HL-60 (cell line): ENCODE measurements at regions not wholly inside any gene's neighbourhood (a gene's known extent, or its start where the extent isn't known, plus 50 kb on each side); places are given as distances from the start of the nearest gene placed in this dataset.

Experiments
- DNase-seq, 2 experiments: peaks; one replicate each; pipeline ENCODE4 v3.0.0-alpha.2; 2010 to 2020; ENCODE audit warnings: low read depth in 1 of 2, low spot score in 1 of 2
- H3K27ac ChIP-seq: fragments of 250-450 bp; sonication (Bioruptor Pico); replicated peaks from 2 replicates; pipeline ENCODE4 v1.5.1; 2020; ENCODE audit warnings: mild to moderate bottlenecking, moderate library complexity
- H3K27me3 ChIP-seq: fragments of 250-450 bp; sonication (Bioruptor Pico); 2 replicates; pipeline ENCODE4 v1.5.1; 2021; ENCODE audit warnings: mild to moderate bottlenecking, moderate library complexity; ENCODE audit not compliant: insufficient read depth, poor library complexity, severe bottlenecking
- H3K4me3 ChIP-seq: replicated peaks from 2 replicates; pipeline ENCODE4 v1.5.1; 2011; ENCODE audit warnings: mild to moderate bottlenecking, control low read depth, low read length; ENCODE audit not compliant: insufficient read depth
- GABPA ChIP-seq: IDR thresholded peaks from 2 replicates; pipeline ENCODE4 v1.6.1; 2012; ENCODE audit warnings: low read depth
- POLR2AphosphoS5 ChIP-seq: IDR thresholded peaks from 2 replicates; pipeline ENCODE4 v1.6.1; 2012; ENCODE audit warnings: low read depth
- SPI1 ChIP-seq: IDR thresholded peaks from 2 replicates; pipeline ENCODE4 v1.6.1; 2012; ENCODE audit warnings: low read depth, mild to moderate bottlenecking, borderline replicate concordance
- TF ChIP-seq, protein P1 (sequence below): IDR thresholded peaks from 2 replicates; pipeline ENCODE4 v1.6.1; 2012; ENCODE audit warnings: low read depth; ENCODE audit not compliant: insufficient replicate concordance
- TF ChIP-seq, protein P2 (sequence below): IDR thresholded peaks from one replicate; pipeline ENCODE4 v1.5.1; 2011; ENCODE audit warnings: low read length, control low read depth, inconsistent platforms; ENCODE audit not compliant: insufficient read depth

DNA sequence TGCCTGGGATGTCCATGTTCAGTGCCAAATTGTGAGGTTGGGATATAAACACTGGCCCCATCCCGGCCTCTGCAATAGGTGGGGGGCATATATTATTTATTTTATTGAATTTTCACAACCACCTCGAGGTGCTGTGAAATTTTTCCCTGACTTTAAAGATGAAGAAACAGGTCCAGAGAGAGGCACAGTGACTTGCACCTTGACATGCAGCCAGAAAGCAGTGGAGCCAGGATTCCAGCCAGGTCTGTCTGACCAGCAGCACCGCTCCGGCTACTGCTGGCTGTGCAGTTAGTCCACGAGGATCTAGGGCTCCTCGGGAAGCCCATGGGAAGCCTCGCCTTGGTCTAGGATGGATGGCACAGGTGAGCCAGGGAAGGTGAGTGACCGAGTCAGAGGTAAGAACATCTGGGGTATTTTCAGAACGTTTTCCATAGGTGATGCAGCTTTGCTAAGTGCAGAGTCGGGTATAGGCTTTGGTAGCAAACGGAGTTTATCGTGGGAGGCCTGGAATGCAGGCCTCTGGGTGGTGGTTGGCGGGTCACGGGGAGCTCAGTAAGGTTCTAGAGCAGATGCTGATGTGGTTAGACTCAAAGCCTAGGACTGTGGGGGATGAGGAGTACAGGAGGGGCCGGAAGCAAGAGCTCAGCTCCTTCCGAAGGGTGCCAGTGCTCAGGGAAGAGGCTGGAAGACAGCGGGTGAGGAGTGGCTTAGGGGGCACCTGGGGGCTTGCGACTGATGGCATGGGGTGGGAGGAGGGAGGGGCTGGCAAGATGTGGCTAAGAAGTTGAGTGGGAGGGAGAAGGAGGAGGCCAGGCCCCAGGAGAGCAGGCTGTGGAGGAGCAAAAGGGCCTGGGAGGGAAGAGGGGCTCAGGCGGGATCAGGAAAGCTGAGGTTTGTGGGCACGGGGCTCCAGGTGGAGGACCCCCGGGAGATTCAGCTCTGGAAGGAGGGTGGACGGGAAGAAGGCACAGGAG is 107.7 kb upstream of the LRPAP1 start:
- no peak overlapping the region for H3K27ac ChIP-seq
- H3K4me3 ChIP-seq: no peak overlapping the region
- no peak for TF ChIP-seq POLR2AphosphoS5
- no peak for TF ChIP-seq GABPA
- TF ChIP-seq, protein P1, sequence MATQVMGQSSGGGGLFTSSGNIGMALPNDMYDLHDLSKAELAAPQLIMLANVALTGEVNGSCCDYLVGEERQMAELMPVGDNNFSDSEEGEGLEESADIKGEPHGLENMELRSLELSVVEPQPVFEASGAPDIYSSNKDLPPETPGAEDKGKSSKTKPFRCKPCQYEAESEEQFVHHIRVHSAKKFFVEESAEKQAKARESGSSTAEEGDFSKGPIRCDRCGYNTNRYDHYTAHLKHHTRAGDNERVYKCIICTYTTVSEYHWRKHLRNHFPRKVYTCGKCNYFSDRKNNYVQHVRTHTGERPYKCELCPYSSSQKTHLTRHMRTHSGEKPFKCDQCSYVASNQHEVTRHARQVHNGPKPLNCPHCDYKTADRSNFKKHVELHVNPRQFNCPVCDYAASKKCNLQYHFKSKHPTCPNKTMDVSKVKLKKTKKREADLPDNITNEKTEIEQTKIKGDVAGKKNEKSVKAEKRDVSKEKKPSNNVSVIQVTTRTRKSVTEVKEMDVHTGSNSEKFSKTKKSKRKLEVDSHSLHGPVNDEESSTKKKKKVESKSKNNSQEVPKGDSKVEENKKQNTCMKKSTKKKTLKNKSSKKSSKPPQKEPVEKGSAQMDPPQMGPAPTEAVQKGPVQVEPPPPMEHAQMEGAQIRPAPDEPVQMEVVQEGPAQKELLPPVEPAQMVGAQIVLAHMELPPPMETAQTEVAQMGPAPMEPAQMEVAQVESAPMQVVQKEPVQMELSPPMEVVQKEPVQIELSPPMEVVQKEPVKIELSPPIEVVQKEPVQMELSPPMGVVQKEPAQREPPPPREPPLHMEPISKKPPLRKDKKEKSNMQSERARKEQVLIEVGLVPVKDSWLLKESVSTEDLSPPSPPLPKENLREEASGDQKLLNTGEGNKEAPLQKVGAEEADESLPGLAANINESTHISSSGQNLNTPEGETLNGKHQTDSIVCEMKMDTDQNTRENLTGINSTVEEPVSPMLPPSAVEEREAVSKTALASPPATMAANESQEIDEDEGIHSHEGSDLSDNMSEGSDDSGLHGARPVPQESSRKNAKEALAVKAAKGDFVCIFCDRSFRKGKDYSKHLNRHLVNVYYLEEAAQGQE: no peak
- TF ChIP-seq SPI1: no peak
- TF ChIP-seq, protein P2, sequence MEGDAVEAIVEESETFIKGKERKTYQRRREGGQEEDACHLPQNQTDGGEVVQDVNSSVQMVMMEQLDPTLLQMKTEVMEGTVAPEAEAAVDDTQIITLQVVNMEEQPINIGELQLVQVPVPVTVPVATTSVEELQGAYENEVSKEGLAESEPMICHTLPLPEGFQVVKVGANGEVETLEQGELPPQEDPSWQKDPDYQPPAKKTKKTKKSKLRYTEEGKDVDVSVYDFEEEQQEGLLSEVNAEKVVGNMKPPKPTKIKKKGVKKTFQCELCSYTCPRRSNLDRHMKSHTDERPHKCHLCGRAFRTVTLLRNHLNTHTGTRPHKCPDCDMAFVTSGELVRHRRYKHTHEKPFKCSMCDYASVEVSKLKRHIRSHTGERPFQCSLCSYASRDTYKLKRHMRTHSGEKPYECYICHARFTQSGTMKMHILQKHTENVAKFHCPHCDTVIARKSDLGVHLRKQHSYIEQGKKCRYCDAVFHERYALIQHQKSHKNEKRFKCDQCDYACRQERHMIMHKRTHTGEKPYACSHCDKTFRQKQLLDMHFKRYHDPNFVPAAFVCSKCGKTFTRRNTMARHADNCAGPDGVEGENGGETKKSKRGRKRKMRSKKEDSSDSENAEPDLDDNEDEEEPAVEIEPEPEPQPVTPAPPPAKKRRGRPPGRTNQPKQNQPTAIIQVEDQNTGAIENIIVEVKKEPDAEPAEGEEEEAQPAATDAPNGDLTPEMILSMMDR: no peak
- no peak for DNase-seq
- H3K27me3 ChIP-seq: peaks cover 13% of the 10 kb centered on the region

DNA sequence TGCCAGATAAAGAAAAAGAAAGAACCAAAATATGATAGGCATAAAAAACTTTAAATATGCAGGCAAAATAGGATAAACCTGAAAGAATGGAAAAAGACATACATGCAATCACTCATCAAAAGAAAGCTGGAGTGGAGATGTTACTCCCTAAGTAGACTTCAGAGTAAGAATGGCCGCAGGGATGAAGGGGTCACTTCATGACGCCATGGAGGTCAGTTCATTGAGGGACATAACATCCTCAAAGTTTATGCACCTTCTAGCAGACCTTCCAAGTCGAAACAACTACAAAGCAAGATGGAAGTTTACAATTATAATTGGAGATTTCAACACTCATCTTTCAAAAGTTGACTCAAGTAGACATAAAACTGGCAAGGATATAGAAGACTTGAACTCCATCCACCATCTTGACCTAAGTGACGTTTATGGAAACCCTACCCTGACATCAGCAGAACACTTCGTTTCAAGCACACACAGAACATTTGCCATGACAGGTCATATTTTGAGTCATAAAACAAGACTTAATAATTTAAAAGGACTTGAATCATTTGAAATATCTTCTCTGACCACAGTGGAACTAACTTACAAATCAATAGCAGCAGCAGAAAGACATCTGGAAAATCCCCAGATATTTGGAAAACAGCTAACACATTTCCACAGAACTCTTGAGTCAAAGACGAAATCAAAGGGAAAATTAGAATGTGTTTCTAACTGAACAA is 106.0 kb upstream of the LRPAP1 start:
- TF ChIP-seq GABPA (no peak), SPI1 (no peak), POLR2AphosphoS5 (no peak)
- TF ChIP-seq, protein P2: no peak
- TF ChIP-seq, protein P1: no peak
- H3K27ac ChIP-seq: no peak overlapping the region
- no peak for DNase-seq
- no peak overlapping the region for H3K4me3 ChIP-seq
- H3K27me3 ChIP-seq: peaks cover 13% of the 10 kb centered on the region

DNA sequence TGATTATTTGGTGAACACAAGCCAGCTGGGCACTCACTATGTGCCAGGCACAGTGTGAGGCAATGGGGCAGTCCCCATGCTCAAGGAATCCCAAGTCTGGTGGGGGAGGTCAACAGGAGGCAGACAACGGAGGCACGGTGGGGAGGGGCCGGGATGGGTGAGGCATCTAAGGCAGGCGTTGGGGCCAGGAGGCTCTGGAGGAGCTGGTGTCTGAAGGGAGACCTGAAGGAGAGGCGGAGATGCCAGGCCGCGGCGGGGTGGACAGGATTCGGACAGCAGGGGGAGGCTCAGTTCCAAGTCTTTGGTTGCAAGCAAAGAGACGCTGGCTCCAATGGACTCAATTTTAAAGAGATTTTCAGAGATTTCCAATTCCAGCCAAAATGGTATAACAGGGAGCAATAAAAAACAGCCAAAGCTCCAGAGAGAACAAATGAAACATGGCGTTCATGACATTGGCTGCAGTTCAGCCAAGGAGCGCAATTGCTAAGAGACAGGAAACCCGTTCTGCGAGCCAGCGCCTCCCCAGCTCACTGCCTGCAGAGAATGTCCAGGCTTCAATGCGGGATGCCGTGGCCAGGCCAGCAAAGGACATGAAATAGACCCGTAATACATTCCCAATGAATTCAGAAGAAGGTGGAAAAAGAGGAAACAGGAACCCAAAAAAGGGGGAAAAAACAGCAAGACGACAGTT is 105.2 kb upstream of the LRPAP1 start:
- no peak overlapping the region for H3K27ac ChIP-seq
- H3K4me3 ChIP-seq: no peak overlapping the region
- no peak for DNase-seq
- peaks cover 13% of the 10 kb centered on the region for H3K27me3 ChIP-seq
- TF ChIP-seq SPI1 (no peak), POLR2AphosphoS5 (no peak), GABPA (no peak)
- TF ChIP-seq, protein P2: no peak
